CD4-positive, alpha-beta T cell treated with Interleukin-10 for 1 hour (primary cell): ENCODE measurements at regions not wholly inside any gene's neighbourhood (a gene's known extent, or its start where the extent isn't known, plus 50 kb on each side); places are given as distances from the start of the nearest gene placed in this dataset.

Experiments used
- DNase-seq: peaks from one replicate; pipeline ENCODE4 v3.0.0-alpha.2; 2020

- no peak for DNase-seq
These were observed 64.0 kb downstream of the BMP2 start for GRCh38 chr20:6831461-6831860.

GRCh38 chr20:6832811-6833210 is 65.3 kb downstream of the BMP2 start:
- DNase-seq, result no peak

- no peak for DNase-seq
These were observed 68.1 kb downstream of the BMP2 start for GRCh38 chr20:6835609-6836008.

- no peak for DNase-seq
These were observed 69.4 kb downstream of the BMP2 start for GRCh38 chr20:6836821-6837374.

GRCh38 chr20:6837730-6838129 is 70.2 kb downstream of the BMP2 start:
- DNase-seq, result no peak

GRCh38 chr20:6838181-6838826 is 70.8 kb downstream of the BMP2 start:
- no peak for DNase-seq

GRCh38 chr20:6841128-6841527 is 73.6 kb downstream of the BMP2 start:
- no peak for DNase-seq

- no peak for DNase-seq
These were observed 77.7 kb downstream of the BMP2 start for GRCh38 chr20:6845141-6845540.

- DNase-seq, result no peak
These were observed 80.6 kb downstream of the BMP2 start for GRCh38 chr20:6848041-6848440.

GRCh38 chr20:6848992-6849391 is 81.5 kb downstream of the BMP2 start:
- DNase-seq, result no peak

- no peak for DNase-seq
These were observed 83.7 kb downstream of the BMP2 start for GRCh38 chr20:6851136-6851535.

- DNase-seq, result no peak
These were observed 85.0 kb downstream of the BMP2 start for GRCh38 chr20:6852478-6852877.

GRCh38 chr20:6855104-6855503 is 87.6 kb downstream of the BMP2 start:
- no peak for DNase-seq

- DNase-seq, result no peak
These were observed 88.3 kb downstream of the BMP2 start for GRCh38 chr20:6855796-6856195.

GRCh38 chr20:6857927-6858326 is 90.4 kb downstream of the BMP2 start:
- no peak for DNase-seq

- DNase-seq, result no peak
These were observed 95.9 kb downstream of the BMP2 start for GRCh38 chr20:6863355-6863754.

- no peak for DNase-seq
These were observed 96.3 kb downstream of the BMP2 start for GRCh38 chr20:6863798-6864201.

GRCh38 chr20:6864740-6865139 is 97.3 kb downstream of the BMP2 start:
- no peak for DNase-seq

- no peak for DNase-seq
These were observed 99.3 kb downstream of the BMP2 start for GRCh38 chr20:6866741-6867140.

GRCh38 chr20:6868861-6869260 is 101.4 kb downstream of the BMP2 start:
- no peak for DNase-seq

- no peak for DNase-seq
These were observed 103.1 kb downstream of the BMP2 start for GRCh38 chr20:6870559-6870958.

- DNase-seq, result no peak
These were observed 110.1 kb downstream of the BMP2 start for GRCh38 chr20:6877633-6878032.

- DNase-seq, result no peak
These were observed 115.2 kb downstream of the BMP2 start for GRCh38 chr20:6882561-6883291.

- no peak for DNase-seq
These were observed 116.6 kb downstream of the BMP2 start for GRCh38 chr20:6884114-6884513.
